Hematopoietic multipotent progenitor cell (in vitro differentiated cells): ENCODE measurements at regions not wholly inside any gene's neighbourhood (a gene's known extent, or its start where the extent isn't known, plus 50 kb on each side); places are given as distances from the start of the nearest gene placed in this dataset.

Experiments used
- DNase-seq, 3 donors: peaks; one replicate each; pipeline ENCODE4 v3.0.0-alpha.2; 2011 to 2015; ENCODE audit warnings: low read depth in 2 of 3, low spot score in 2 of 3

DNA sequence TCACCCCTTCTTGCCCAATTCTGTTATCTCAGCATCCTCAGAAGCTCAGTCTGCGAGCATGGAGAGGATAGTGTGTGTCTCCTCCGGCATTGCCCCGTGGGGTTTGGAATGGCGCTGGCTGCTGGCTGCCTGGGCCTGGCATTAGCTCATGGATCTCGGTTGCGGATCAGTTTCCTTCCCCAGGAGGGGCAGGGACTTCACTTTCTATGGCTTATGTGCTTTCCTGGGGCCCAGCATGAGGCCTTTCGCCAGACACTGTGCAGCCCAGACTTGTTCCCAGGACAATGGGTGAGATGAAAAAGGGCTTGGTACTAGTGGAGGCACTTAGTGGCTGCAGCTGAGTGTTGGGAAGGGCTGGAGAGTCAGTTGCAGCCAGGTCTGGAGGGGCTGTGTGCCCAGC is 143.3 kb downstream of the GLI2 start:
- no peak for DNase-seq

GRCh38 chr2:120879431-120880295 is 144.0 kb downstream of the GLI2 start:
- no peak for DNase-seq

GRCh38 chr2:120880381-120880780 is 144.7 kb downstream of the GLI2 start:
- no peak for DNase-seq

DNA sequence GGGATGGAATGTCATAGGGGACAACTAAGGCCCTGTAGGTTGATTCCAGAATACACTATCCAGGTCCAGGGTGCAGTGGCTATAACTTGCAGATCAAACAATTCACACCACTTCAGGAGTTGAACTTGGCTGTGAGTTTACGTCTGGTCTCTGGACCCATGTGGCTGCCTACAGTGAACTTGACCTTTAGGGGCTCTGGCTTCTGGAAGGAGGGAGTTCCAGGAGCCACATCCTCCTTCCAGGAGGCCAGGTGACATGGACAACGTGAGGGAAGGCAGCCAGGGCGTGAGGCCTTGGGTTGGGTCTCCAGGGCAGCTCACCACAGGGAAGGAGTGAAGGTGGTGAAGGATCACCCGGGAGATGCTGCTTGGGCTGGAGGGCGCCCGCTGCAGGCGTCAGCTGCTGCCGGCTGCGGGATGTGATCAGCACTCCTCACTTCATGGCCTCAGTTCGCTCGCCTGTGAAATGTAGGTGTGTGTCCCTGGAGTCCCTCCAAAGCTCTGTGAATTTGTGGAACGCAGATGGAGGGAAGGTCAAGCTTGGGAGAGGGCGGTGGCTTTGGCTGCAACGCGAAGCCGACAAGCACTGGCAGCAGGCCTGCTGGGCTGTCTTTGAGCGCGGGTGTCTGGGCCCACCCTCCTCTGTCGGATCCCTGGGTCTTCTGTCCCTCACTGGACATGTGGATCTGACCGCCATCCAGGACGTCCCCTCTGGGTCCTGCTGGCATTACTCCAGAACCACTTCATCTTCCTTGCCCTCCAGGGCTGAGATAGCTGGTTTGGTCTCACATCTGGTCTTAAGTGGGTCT is 146.5 kb downstream of the GLI2 start:
- no peak for DNase-seq

- DNase-seq, result no peak
Observed at GRCh38 chr2:120883607-120884440, 148.2 kb downstream of the GLI2 start.

GRCh38 chr2:120884472-120885290 is 149.0 kb downstream of the GLI2 start:
- no peak for DNase-seq

DNA sequence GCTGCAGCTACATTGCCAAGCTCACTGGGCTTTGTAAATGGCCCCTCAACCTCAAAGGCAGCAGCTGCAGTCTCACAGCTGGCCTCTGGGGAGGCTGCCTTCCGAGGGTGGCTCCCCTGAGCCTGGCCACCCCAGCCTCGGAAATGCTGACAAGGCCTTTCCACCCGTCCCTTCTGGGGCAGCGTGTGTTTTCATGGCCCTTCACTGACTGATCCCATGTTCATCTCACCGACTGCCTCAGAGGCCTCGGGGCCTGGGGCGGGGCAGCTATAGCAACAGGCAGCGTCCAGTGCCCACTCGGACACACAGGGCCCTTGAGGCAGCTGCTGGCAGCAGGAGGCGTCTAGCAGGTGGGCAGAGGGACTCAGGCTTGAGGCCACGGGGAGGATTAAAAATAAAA is 149.7 kb downstream of the GLI2 start:
- DNase-seq, result no peak

- no peak for DNase-seq
Observed at GRCh38 chr2:120885749-120886148, 150.1 kb downstream of the GLI2 start.

GRCh38 chr2:120886534-120887319 is 151.1 kb downstream of the GLI2 start:
- DNase-seq, result no peak

- no peak for DNase-seq
Observed at GRCh38 chr2:120887320-120887697, 151.6 kb downstream of the GLI2 start.

- no peak for DNase-seq
Observed at GRCh38 chr2:120887741-120888231, 152.1 kb downstream of the GLI2 start.

- DNase-seq, result no peak
Observed at GRCh38 chr2:120888851-120889250, 153.2 kb downstream of the GLI2 start.

GRCh38 chr2:120889936-120890335 is 154.3 kb downstream of the GLI2 start:
- no peak for DNase-seq

GRCh38 chr2:120890566-120891360 is 155.1 kb downstream of the GLI2 start:
- DNase-seq, result no peak

DNA sequence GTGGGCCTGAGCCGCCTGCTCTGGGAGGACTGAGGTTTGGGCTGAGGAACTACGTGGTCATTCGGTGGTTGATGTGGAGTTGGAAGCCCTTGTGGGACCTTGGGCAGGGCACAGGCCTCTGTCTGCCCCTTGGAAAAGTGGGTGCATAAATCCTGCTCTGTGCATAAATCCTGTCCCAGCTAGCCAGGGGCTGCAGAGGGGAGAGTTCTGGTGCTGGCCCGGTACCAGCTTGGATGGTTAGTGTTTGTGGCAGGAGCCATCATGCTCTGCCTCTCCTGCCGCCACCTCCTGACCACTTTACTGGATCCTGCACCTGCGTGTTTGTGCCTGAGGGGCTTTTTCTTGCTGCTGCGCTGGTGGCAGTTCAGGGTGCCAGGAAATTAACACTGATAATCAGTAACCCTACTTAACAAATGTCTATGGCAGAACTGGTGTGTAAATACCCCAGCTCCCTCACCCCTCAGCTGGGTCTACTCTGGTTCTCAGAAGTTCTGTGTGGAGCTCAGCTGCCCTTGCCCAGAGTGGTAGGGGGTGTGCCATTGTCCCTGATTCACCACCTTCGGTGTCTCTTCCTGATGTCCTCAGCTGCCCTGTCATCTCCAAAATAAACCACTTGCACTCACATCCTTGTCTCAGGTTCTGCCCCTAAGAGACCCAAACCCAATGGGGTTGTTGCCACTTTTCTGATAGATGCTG is 156.8 kb downstream of the GLI2 start:
- no peak for DNase-seq

- no peak for DNase-seq
Observed at GRCh38 chr2:120892967-120893667, 157.4 kb downstream of the GLI2 start.
